CD14-positive monocyte (primary cell): ENCODE measurements at regions not wholly inside any gene's neighbourhood (a gene's known extent, or its start where the extent isn't known, plus 50 kb on each side); places are given as distances from the start of the nearest gene placed in this dataset.

Source experiments
- DNase-seq, 3 donors: peaks; one replicate each; pipeline ENCODE4 v3.0.0-alpha.2; 2011 to 2022
- H2AFZ ChIP-seq: 2 replicates; pipeline ENCODE4 v1.6.0; 2012; ENCODE audit warnings: mild to moderate bottlenecking, low read depth, low read length, inconsistent platforms; ENCODE audit not compliant: insufficient read depth, poor library complexity, severe bottlenecking
- H3K27ac ChIP-seq, 2 donors: 1 replicate in 1 of 2; 2 replicates in 1 of 2; pipeline ENCODE4 v1.5.1; 2012 to 2013; ENCODE audit warnings: low read length in 2 of 2, control low read depth in 1 of 2, inconsistent platforms in 1 of 2, low read depth in 1 of 2, mild to moderate bottlenecking in 1 of 2
- H3K27me3 ChIP-seq, 2 donors: one replicate each; pipeline versions ENCODE4 v1.6.0 to v1.6.1; 2011 to 2013; ENCODE audit warnings: low read length in 2 of 2; ENCODE audit not compliant: control insufficient read depth in 2 of 2, insufficient read depth in 2 of 2
- H3K36me3 ChIP-seq, 2 donors: replicated peaks in 1 of 2; 1 replicate in 1 of 2; 2 replicates in 1 of 2; pipeline versions ENCODE4 v1.5.1 to v1.6.1; 2012 to 2013; ENCODE audit warnings: low read length in 2 of 2, control low read depth in 1 of 2, inconsistent platforms in 1 of 2, mild to moderate bottlenecking in 1 of 2; ENCODE audit not compliant: insufficient read depth in 2 of 2, control insufficient read depth in 1 of 2
- H3K4me1 ChIP-seq, 2 donors: 1 replicate in 1 of 2; 2 replicates in 1 of 2; pipeline versions ENCODE4 v1.5.1 to v1.6.1; 2012 to 2013; ENCODE audit warnings: low read length in 2 of 2, control low read depth in 1 of 2, inconsistent platforms in 1 of 2, mild to moderate bottlenecking in 1 of 2, moderate library complexity in 1 of 2; ENCODE audit not compliant: insufficient read depth in 2 of 2, control insufficient read depth in 1 of 2
- H3K4me2 ChIP-seq: replicated peaks from 2 replicates; pipeline ENCODE3; 2012; ENCODE audit warnings: low read length, moderate library complexity, mild to moderate bottlenecking; ENCODE audit not compliant: poor library complexity, severe bottlenecking; ENCODE audit errors: extremely low read depth
- H3K4me3 ChIP-seq, 3 experiments: fragments of 200-600 bp in 1 of 3; sonication (generic) in 1 of 3; replicated peaks in 1 of 3; 1 replicate in 2 of 3; 2 replicates in 1 of 3; pipeline ENCODE4 v1.5.1; 2011 to 2013; ENCODE audit warnings: low read length in 3 of 3, mild to moderate bottlenecking in 3 of 3, control low read depth in 2 of 3, low read depth in 2 of 3, inconsistent platforms in 1 of 3, moderate library complexity in 1 of 3
- H3K79me2 ChIP-seq: 2 replicates; pipeline ENCODE4 v1.6.0; 2012; ENCODE audit warnings: mild to moderate bottlenecking, control low read depth, inconsistent platforms, low read length, moderate library complexity; ENCODE audit not compliant: insufficient read depth
- H3K9ac ChIP-seq: 2 replicates; pipeline ENCODE4 v1.6.0; 2017; ENCODE audit warnings: low read length, mild to moderate bottlenecking; ENCODE audit not compliant: insufficient read depth, poor library complexity, severe bottlenecking
- H3K9me3 ChIP-seq, 2 donors: replicated peaks in 1 of 2; 1 replicate in 1 of 2; 2 replicates in 1 of 2; pipeline versions ENCODE4 v1.5.1 to v1.6.1; 2012 to 2013; ENCODE audit warnings: low read length in 2 of 2, control low read depth in 1 of 2; ENCODE audit not compliant: control insufficient read depth in 1 of 2, insufficient read depth in 1 of 2
- H4K20me1 ChIP-seq: 2 replicates; pipeline ENCODE4 v1.6.0; 2012; ENCODE audit warnings: mild to moderate bottlenecking, low read length, control low read depth, moderate library complexity; ENCODE audit not compliant: insufficient read depth
- H3K27ac Mint-ChIP-seq, 7 donors: one replicate each; pipeline ENCODE4 v1.8.0; 2020; ENCODE audit warnings: mild to moderate bottlenecking in 7 of 7, mixed read lengths in 7 of 7, moderate library complexity in 6 of 7, inconsistent platforms in 2 of 7
- H3K27me3 Mint-ChIP-seq, 3 donors: one replicate each; pipeline ENCODE4 v1.8.0; 2021 to 2022; ENCODE audit warnings: low read depth in 3 of 3, mild to moderate bottlenecking in 3 of 3, mixed read lengths in 3 of 3, moderate library complexity in 3 of 3, inconsistent platforms in 1 of 3
- H3K36me3 Mint-ChIP-seq, 2 donors: one replicate each; pipeline ENCODE4 v1.8.0; 2020; ENCODE audit warnings: mixed read lengths in 2 of 2, inconsistent platforms in 1 of 2, mild to moderate bottlenecking in 1 of 2
- H3K4me1 Mint-ChIP-seq: one replicate; pipeline ENCODE4 v1.8.0; 2020; ENCODE audit warnings: mild to moderate bottlenecking, mixed read lengths
- H3K4me3 Mint-ChIP-seq, 2 donors: one replicate each; pipeline ENCODE4 v1.8.0; 2020; ENCODE audit warnings: mild to moderate bottlenecking in 2 of 2, mixed read lengths in 2 of 2, moderate library complexity in 1 of 2
- H3K9me3 Mint-ChIP-seq, 7 donors: one replicate each; pipeline ENCODE4 v1.8.0; 2020 to 2022; ENCODE audit warnings: mixed read lengths in 7 of 7, mild to moderate bottlenecking in 6 of 7, moderate library complexity in 6 of 7, inconsistent platforms in 2 of 7
- WGBS: methylation state at CpG from one replicate; pipeline ENCODE4 v1.1.5; 2013; ENCODE audit warnings: missing lambda C conversion rate; ENCODE audit not compliant: insufficient coverage; 5-methylcytosine and 5-hydroxymethylcytosine counted together
- intact Hi-C, 2 donors: fragments of 100-400 bp; cut with micrococcal nuclease; formaldehyde crosslinking; loops; one replicate each; pipeline versions ENCODE4 v1.15.0 to v1.15.1; 2023
- TF ChIP-seq, protein P1 (sequence below): fragments of 200-600 bp; IDR thresholded peaks from one replicate; pipeline ENCODE4 v1.8.0; 2022; ENCODE audit warnings: antibody characterized with exemption, mild to moderate bottlenecking

DNA sequence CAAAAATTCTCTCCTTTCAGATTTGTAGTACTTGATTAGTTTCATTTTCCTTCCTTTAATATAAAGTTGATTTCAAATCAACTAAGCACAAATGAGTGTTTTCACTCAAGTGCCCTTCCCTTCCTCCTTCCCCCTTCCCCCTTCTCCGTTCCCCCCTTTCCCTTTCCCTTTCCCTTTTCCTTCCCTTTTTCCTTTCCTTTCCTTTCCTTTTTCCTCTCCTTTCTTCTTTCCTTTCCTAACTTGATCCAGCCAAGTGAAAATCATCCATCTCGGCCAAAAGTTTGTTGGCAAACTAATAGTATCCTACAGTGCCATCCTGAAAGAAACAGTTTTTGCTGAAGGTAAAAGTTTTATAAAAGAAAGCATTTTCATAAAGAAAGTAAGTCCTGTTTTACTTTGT lies 85.3 kb upstream of the CD180 start:
- WGBS = 67% methylated on average over 1 of the region's 2 CpGs
- Histone ChIP-seq H3K9me3 (peaks cover 26 to 27% of the 10 kb centered on the region in 2 donors), H3K27ac (no peak overlapping the region), H4K20me1 (no peaks in the 10 kb centered on the region), H2AFZ (no peak overlapping the region), H3K27me3 (no peaks in the 10 kb centered on the region), H3K4me3 (no peak overlapping the region), H3K36me3 (no peaks in the 10 kb centered on the region), H3K9ac (no peak overlapping the region), H3K79me2 (no peaks in the 10 kb centered on the region), H3K4me2 (no peak overlapping the region), H3K4me1 (peaks cover 7 to 9% of the 10 kb centered on the region in 2 donors)
- Mint-ChIP-seq H3K4me3 (no peak overlapping the region), H3K4me1 (peaks cover 8% of the 10 kb centered on the region), H3K27ac (no peak overlapping the region), H3K27me3 (peaks cover 0 to 4% (median 0%) of the 10 kb centered on the region in 3 donors), H3K36me3 (no peaks in the 10 kb centered on the region), H3K9me3 (peaks cover 12 to 36% (median 30%) of the 10 kb centered on the region in 7 donors)
- intact Hi-C loops = no loop called here
- TF ChIP-seq, protein P1, sequence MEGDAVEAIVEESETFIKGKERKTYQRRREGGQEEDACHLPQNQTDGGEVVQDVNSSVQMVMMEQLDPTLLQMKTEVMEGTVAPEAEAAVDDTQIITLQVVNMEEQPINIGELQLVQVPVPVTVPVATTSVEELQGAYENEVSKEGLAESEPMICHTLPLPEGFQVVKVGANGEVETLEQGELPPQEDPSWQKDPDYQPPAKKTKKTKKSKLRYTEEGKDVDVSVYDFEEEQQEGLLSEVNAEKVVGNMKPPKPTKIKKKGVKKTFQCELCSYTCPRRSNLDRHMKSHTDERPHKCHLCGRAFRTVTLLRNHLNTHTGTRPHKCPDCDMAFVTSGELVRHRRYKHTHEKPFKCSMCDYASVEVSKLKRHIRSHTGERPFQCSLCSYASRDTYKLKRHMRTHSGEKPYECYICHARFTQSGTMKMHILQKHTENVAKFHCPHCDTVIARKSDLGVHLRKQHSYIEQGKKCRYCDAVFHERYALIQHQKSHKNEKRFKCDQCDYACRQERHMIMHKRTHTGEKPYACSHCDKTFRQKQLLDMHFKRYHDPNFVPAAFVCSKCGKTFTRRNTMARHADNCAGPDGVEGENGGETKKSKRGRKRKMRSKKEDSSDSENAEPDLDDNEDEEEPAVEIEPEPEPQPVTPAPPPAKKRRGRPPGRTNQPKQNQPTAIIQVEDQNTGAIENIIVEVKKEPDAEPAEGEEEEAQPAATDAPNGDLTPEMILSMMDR = no peak
- DNase-seq = no peak

DNA sequence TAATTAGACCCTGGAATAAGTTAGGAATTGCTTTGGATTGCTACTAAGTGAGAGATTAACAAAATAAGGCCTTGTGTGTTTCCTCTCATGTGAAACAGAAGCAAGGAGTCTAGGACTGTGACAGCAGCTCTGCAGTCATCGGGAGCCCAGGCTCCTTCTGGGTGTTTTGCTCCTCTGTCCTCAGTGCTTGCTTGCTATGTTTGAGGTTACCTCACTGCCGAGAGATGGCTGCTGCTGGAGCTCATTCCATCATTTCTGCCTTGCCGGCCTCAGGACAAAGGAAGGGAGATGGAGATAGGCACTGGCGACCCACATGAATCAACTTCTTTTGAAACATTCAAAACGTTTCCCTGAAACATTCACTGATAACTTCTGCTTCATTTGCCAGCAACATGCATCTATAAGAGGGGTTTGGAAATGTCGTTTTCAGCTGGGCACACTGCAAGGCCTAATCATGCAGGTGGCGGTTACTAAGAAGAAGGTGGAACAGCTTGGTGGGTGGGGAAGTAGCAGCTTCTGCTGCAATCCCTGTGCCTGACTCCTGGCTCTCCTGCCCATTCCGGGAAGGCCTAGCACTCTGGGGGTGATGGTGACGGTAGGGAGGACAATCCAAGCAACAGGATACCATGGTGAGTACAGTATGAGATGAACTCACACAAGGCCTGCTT lies 77.2 kb upstream of the CD180 start:
- intact Hi-C loops = no loop called here
- no peaks in the 10 kb centered on the region for H3K27me3 ChIP-seq
- no peak for DNase-seq
- H3K9me3 Mint-ChIP-seq = peaks cover 9 to 36% (median 19%) of the 10 kb centered on the region in 7 donors
- no peaks in the 10 kb centered on the region for H3K36me3 Mint-ChIP-seq
- H3K9me3 ChIP-seq = peaks cover 11 to 25% of the 10 kb centered on the region in 2 donors
- no peak overlapping the region for H2AFZ ChIP-seq
- H3K4me1 Mint-ChIP-seq = no peaks in the 10 kb centered on the region
- H3K4me3 ChIP-seq = no peak overlapping the region
- H3K27ac Mint-ChIP-seq = no peak overlapping the region
- H4K20me1 ChIP-seq = no peaks in the 10 kb centered on the region
- no peak overlapping the region for H3K27ac ChIP-seq
- H3K4me1 ChIP-seq = no peaks in the 10 kb centered on the region
- no peak overlapping the region for H3K4me2 ChIP-seq
- H3K4me3 Mint-ChIP-seq = no peak overlapping the region
- no peaks in the 10 kb centered on the region for H3K27me3 Mint-ChIP-seq
- no peaks in the 10 kb centered on the region for H3K36me3 ChIP-seq
- TF ChIP-seq, protein P1 = no peak
- WGBS = 96% methylated on average over 5 of the region's 9 CpGs
- H3K79me2 ChIP-seq = no peaks in the 10 kb centered on the region
- no peak overlapping the region for H3K9ac ChIP-seq
